C4-2B (cell line): ENCODE measurements at regions not wholly inside any gene's neighbourhood (a gene's known extent, or its start where the extent isn't known, plus 50 kb on each side); places are given as distances from the start of the nearest gene placed in this dataset.

Source experiments
- ZFX ChIP-seq: fragments of 450-650 bp; IDR thresholded peaks from 2 replicates; pipeline ENCODE4 v1.6.1; 2017
- TF ChIP-seq, protein P1 (sequence below): fragments of 450-650 bp; conservative IDR thresholded peaks from 2 replicates; pipeline ENCODE4 v1.5.1; 2017; ENCODE audit warnings: mild to moderate bottlenecking

DNA sequence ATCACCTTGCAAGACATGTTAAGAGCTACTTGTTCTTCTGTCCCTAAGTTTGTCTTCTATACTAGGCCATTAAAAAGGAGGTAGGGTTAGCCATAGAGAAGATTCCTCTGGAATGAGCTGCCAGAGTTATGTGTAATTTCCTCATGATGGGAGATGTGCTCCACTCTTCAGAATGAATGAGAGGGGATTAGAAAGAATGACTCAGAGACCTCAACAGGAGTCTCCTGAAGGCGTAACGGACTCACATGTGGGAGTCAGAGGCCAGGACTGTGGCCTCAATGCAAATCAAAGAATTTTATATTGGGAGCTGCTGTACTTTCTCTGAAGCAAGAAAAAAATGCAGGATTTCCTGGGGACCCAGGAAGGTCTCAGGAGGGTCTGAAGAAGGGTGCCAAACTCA is 87.8 kb upstream of the ATXN7L3B start:
- TF ChIP-seq, protein P1, sequence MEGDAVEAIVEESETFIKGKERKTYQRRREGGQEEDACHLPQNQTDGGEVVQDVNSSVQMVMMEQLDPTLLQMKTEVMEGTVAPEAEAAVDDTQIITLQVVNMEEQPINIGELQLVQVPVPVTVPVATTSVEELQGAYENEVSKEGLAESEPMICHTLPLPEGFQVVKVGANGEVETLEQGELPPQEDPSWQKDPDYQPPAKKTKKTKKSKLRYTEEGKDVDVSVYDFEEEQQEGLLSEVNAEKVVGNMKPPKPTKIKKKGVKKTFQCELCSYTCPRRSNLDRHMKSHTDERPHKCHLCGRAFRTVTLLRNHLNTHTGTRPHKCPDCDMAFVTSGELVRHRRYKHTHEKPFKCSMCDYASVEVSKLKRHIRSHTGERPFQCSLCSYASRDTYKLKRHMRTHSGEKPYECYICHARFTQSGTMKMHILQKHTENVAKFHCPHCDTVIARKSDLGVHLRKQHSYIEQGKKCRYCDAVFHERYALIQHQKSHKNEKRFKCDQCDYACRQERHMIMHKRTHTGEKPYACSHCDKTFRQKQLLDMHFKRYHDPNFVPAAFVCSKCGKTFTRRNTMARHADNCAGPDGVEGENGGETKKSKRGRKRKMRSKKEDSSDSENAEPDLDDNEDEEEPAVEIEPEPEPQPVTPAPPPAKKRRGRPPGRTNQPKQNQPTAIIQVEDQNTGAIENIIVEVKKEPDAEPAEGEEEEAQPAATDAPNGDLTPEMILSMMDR = no peak
- TF ChIP-seq ZFX = no peak
